KMS-11 (cell line): ENCODE measurements at regions not wholly inside any gene's neighbourhood (a gene's known extent, or its start where the extent isn't known, plus 50 kb on each side); places are given as distances from the start of the nearest gene placed in this dataset.
"Not testable (repeated sequence)": the region's sequence is repeated elsewhere in the genome, so short reads cannot be mapped to it uniquely, and the experiment has no call there.

Experiments
- H2AFZ ChIP-seq: fragments of 200-600 bp; sonication (generic); 2 replicates; pipeline ENCODE4 v1.6.1; 2016; ENCODE audit warnings: antibody characterized with exemption, mixed run types, low read depth
- H3K27ac ChIP-seq: fragments of 200-600 bp; sonication (generic); 2 replicates; pipeline ENCODE4 v1.6.1; 2016; ENCODE audit warnings: mild to moderate bottlenecking, mixed run types
- H3K27me3 ChIP-seq: fragments of 200-600 bp; sonication (generic); 2 replicates; pipeline ENCODE4 v1.6.1; 2017; ENCODE audit warnings: mild to moderate bottlenecking, low read depth, mixed run types, moderate library complexity; ENCODE audit not compliant: insufficient read depth
- H3K36me3 ChIP-seq: fragments of 200-600 bp; sonication (generic); 2 replicates; pipeline ENCODE4 v1.6.1; 2017; ENCODE audit warnings: mild to moderate bottlenecking, mixed run types; ENCODE audit not compliant: insufficient read depth
- H3K4me1 ChIP-seq: fragments of 200-600 bp; sonication (generic); 2 replicates; pipeline ENCODE4 v1.6.1; 2016; ENCODE audit warnings: mild to moderate bottlenecking, low read depth, mixed run types; ENCODE audit not compliant: poor library complexity, severe bottlenecking
- H3K4me2 ChIP-seq: fragments of 200-600 bp; sonication (generic); 2 replicates; pipeline ENCODE4 v1.7.0; 2016; ENCODE audit warnings: mild to moderate bottlenecking, mixed run types
- H3K4me3 ChIP-seq: fragments of 200-600 bp; sonication (generic); IDR thresholded peaks from 2 replicates; pipeline ENCODE4 v1.6.1; 2017; ENCODE audit warnings: low read depth, low read length, mixed read lengths; ENCODE audit not compliant: insufficient read depth
- H3K79me2 ChIP-seq: fragments of 200-600 bp; sonication (generic); 2 replicates; pipeline ENCODE4 v1.6.1; 2016; ENCODE audit warnings: low read depth, mixed run types; ENCODE audit not compliant: insufficient read depth
- H3K9ac ChIP-seq: fragments of 200-600 bp; sonication (generic); 2 replicates; pipeline ENCODE4 v1.6.1; 2016; ENCODE audit warnings: mild to moderate bottlenecking, mixed run types
- H4K20me1 ChIP-seq: fragments of 200-600 bp; sonication (generic); 2 replicates; pipeline ENCODE4 v1.6.1; 2016; ENCODE audit warnings: mild to moderate bottlenecking, mixed run types; ENCODE audit not compliant: insufficient read depth
- TF ChIP-seq, protein P1 (sequence below): fragments of 200-600 bp; sonication (generic); conservative IDR thresholded peaks from 2 replicates; pipeline ENCODE4 v1.6.1; 2017; ENCODE audit warnings: low read depth, mild to moderate bottlenecking, antibody characterized with exemption, low read length, moderate library complexity, mixed read lengths

DNA sequence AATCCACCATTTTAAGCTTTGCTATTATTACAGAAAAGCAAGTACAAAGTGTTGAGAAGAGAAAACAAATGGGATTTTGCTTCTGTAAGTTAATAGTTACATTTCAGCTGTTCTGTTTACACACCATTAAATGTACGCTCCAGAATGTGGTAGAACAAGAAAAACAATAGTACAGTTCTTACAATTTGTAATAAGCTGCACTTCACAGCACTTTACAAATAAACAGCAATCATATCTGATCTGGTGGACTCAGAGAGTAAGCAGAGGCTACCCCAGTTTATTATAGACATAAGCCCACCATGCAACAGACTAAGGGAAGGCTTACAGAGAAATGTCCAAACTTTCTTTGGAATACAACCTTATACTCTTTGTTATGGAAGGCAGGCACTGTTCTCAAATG is 126.4 kb downstream of the OXSM start:
- Histone ChIP-seq H3K4me3 (no peak overlapping the region), H3K27ac (no peak overlapping the region)

DNA sequence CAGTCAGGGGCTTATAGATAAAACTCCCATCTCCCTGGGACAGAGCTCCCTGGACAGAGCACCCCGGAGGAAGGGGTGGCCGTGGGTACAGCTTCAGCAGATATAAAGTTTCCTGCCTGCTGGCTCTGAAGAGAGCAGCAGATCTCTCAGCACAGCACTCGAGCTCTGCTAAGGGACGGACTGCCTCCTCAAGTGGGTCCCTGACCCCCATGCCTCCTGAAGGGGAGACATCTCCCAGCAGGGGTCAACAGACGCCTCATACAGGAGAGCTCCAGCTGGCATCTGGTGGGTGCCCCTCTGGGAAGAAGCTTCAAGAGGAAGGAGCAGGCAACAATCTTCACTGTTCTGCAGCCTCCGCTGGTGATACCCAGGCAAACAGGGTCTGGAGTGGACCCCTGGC is 142.1 kb downstream of the OXSM start:
- H3K36me3 ChIP-seq, H3K4me3 ChIP-seq, H3K27me3 ChIP-seq, H2AFZ ChIP-seq, H3K4me2 ChIP-seq, H3K9ac ChIP-seq, H3K79me2 ChIP-seq, H3K4me1 ChIP-seq, H4K20me1 ChIP-seq, H3K27ac ChIP-seq: not testable (repeated sequence)

More for the DNA sequence above, 126.4 kb downstream of the OXSM start:
- Histone ChIP-seq H3K4me1 (no peaks in the 10 kb centered on the region), H3K9ac (no peak overlapping the region), H3K79me2 (no peaks in the 10 kb centered on the region), H4K20me1 (no peaks in the 10 kb centered on the region), H3K36me3 (no peaks in the 10 kb centered on the region), H2AFZ (no peak overlapping the region), H3K4me2 (no peak overlapping the region), H3K27me3 (no peaks in the 10 kb centered on the region)
- TF ChIP-seq, protein P1, sequence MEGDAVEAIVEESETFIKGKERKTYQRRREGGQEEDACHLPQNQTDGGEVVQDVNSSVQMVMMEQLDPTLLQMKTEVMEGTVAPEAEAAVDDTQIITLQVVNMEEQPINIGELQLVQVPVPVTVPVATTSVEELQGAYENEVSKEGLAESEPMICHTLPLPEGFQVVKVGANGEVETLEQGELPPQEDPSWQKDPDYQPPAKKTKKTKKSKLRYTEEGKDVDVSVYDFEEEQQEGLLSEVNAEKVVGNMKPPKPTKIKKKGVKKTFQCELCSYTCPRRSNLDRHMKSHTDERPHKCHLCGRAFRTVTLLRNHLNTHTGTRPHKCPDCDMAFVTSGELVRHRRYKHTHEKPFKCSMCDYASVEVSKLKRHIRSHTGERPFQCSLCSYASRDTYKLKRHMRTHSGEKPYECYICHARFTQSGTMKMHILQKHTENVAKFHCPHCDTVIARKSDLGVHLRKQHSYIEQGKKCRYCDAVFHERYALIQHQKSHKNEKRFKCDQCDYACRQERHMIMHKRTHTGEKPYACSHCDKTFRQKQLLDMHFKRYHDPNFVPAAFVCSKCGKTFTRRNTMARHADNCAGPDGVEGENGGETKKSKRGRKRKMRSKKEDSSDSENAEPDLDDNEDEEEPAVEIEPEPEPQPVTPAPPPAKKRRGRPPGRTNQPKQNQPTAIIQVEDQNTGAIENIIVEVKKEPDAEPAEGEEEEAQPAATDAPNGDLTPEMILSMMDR, result no peak

DNA sequence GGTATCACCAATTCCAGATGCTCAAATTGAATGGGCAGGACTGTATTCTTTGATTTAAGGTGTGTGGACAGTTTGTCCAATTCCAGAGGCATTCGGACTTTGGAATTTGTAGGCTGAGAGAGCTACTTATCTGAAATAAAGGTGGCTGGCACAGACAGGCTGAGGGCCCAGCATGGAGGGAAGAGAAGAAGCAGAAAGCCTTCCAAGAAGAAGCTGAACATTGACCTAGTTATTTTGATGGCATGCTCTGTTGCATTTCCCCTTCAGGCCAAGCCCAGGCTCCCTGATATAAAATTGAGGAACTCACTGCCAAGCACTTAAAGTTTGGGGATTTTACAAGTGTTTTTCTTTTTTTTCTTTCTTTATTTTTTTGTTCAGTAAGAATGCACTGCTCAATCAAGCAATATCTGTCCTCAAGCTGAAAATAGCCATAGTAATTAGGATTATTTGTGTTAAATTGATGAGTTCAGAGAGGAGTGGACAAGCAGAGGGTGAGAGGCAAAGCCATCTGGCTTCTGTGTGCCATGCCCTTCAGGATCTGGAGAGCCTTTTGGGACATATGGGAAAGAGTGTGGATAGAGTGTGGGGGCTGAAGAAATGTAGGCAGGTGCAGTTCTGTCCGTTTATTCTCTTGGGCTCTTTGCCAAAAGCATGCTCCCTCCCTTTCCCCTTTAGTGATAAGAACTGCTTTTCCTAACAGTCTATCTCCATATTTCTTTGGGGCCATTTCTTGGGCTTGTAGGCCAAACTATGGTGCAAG is 148.9 kb downstream of the OXSM start:
- no peak overlapping the region for H2AFZ ChIP-seq
- no peak overlapping the region for H3K4me3 ChIP-seq
- H3K9ac ChIP-seq, result no peak overlapping the region
- no peak overlapping the region for H3K27ac ChIP-seq
- H3K4me1 ChIP-seq, result no peaks in the 10 kb centered on the region
- no peaks in the 10 kb centered on the region for H3K36me3 ChIP-seq
- no peak overlapping the region for H3K4me2 ChIP-seq
- H4K20me1 ChIP-seq, result no peaks in the 10 kb centered on the region
- no peaks in the 10 kb centered on the region for H3K79me2 ChIP-seq
- H3K27me3 ChIP-seq, result no peaks in the 10 kb centered on the region
- TF ChIP-seq, protein P1, result no peak

DNA sequence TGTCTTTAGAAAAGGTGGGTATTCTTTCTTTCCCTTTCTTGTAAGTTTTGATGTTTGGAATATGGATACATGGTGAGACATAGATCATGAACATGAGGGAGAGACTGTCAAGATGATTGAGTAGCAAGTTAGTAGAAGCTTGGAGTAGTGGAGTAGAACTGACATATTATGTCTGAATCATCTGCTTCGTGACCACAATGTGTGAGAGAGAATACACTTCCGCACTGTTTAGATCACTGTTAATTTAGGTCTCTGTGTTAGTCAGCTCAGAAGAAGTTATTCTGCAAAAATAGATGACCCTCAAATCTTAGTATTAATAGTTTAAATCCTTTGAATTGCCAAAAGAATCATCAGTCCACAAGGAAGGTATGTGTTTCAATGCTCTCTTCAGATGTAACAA is 151.0 kb downstream of the OXSM start:
- Histone ChIP-seq H4K20me1 (no peaks in the 10 kb centered on the region), H3K4me1 (no peaks in the 10 kb centered on the region), H3K36me3 (no peaks in the 10 kb centered on the region), H2AFZ (no peak overlapping the region), H3K27me3 (no peaks in the 10 kb centered on the region), H3K79me2 (no peaks in the 10 kb centered on the region), H3K27ac (no peak overlapping the region), H3K9ac (no peak overlapping the region), H3K4me3 (no peak overlapping the region), H3K4me2 (no peak overlapping the region)
- TF ChIP-seq, protein P1, result no peak

DNA sequence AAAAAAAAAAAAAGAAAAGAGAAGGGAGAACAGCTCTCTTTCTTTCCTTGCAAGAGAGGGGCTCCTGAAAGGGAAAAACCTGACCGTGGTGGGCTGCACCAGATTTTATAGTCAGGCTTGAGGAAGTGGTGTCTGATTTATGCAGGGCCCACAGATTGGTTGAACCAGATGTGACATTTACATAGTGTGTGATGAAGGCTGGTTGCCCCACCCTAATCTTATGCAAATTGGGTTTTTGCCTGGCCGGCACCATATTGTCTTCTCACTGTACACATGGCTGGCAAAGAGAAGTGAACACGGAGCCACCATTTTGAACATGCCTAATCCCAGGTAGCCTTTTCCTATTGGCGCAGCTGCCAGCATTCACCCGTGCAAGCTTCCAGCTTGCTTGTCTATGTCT is 154.4 kb downstream of the OXSM start:
- Histone ChIP-seq H3K27me3 (no peaks in the 10 kb centered on the region), H4K20me1 (no peaks in the 10 kb centered on the region), H2AFZ (no peak overlapping the region), H3K79me2 (no peaks in the 10 kb centered on the region), H3K4me3 (no peak overlapping the region), H3K36me3 (no peaks in the 10 kb centered on the region), H3K27ac (no peak overlapping the region), H3K9ac (no peak overlapping the region), H3K4me2 (no peak overlapping the region), H3K4me1 (no peaks in the 10 kb centered on the region)
- TF ChIP-seq, protein P1, result no peak
